NCI-H460 (cell line): ENCODE measurements at regions not wholly inside any gene's neighbourhood (a gene's known extent, or its start where the extent isn't known, plus 50 kb on each side); places are given as distances from the start of the nearest gene placed in this dataset.
A peak's percentile ranks its signal among the peaks of the same experiment; 100 is the strongest.

ENCODE experiments used
- DNase-seq: peaks from one replicate; pipeline ENCODE4 v3.0.0-alpha.2; 2016; ENCODE audit warnings: low read depth; ENCODE audit errors: extremely low read depth

GRCh38 chr2:16566701-16567100 is 98.9 kb downstream of the CYRIA start:
- no peak for DNase-seq

- DNase-seq: no peak
These were observed 100.2 kb downstream of the CYRIA start for GRCh38 chr2:16565481-16565880.

GRCh38 chr2:16561676-16562075 is 104.0 kb downstream of the CYRIA start:
- no peak for DNase-seq

- DNase-seq: no peak
These were observed 104.4 kb downstream of the CYRIA start for GRCh38 chr2:16561251-16561650.

- no peak for DNase-seq
These were observed 106.2 kb downstream of the CYRIA start for GRCh38 chr2:16559278-16560067.

GRCh38 chr2:16554060-16554583 is 111.5 kb downstream of the CYRIA start:
- no peak for DNase-seq

- DNase-seq: peak; percentile 20
These were observed 112.4 kb downstream of the CYRIA start for GRCh38 chr2:16553226-16553625.

GRCh38 chr2:16552202-16552601 is 113.4 kb downstream of the CYRIA start:
- DNase-seq: no peak

GRCh38 chr2:16548036-16548435 is 117.6 kb downstream of the CYRIA start:
- DNase-seq: no peak

GRCh38 chr2:16546128-16546754 is 119.4 kb downstream of the CYRIA start:
- DNase-seq: peak; percentile 41

GRCh38 chr2:16538707-16539106 is 126.9 kb downstream of the CYRIA start:
- no peak for DNase-seq

GRCh38 chr2:16537347-16537746 is 128.3 kb downstream of the CYRIA start:
- DNase-seq: no peak

- no peak for DNase-seq
These were observed 139.4 kb downstream of the CYRIA start for GRCh38 chr2:16526193-16526592.

GRCh38 chr2:16525265-16525887 is 140.3 kb downstream of the CYRIA start:
- peak; percentile 12 for DNase-seq

- DNase-seq: no peak
These were observed 141.9 kb downstream of the CYRIA start for GRCh38 chr2:16523711-16524110.

- no peak for DNase-seq
These were observed 143.4 kb downstream of the CYRIA start for GRCh38 chr2:16522031-16522831.

GRCh38 chr2:16520891-16521290 is 144.7 kb downstream of the CYRIA start:
- DNase-seq: no peak

- DNase-seq: no peak
These were observed 149.9 kb downstream of the CYRIA start for GRCh38 chr2:16515696-16516095.

- DNase-seq: no peak
These were observed 152.0 kb downstream of the CYRIA start for GRCh38 chr2:16513626-16514025.

- no peak for DNase-seq
These were observed 154.6 kb downstream of the CYRIA start for GRCh38 chr2:16511041-16511440.

GRCh38 chr2:16509042-16509441 is 156.6 kb downstream of the CYRIA start:
- DNase-seq: no peak
